GM18520 (cell line): ENCODE measurements at regions not wholly inside any gene's neighbourhood (a gene's known extent, or its start where the extent isn't known, plus 50 kb on each side); places are given as distances from the start of the nearest gene placed in this dataset.

Source experiments
- ATAC-seq: cut with Tn5 transposase; IDR thresholded peaks from one replicate; pipeline ENCODE4 v1.9.1; 2021; ENCODE audit not compliant: unreplicated experiment

GRCh38 chr5:113900141-113900540, 386.6 kb downstream of the YTHDC2 start:
- no peak for ATAC-seq

- ATAC-seq: no peak
Measured at GRCh38 chr5:113900816-113901215, 387.3 kb downstream of the YTHDC2 start.

GRCh38 chr5:113901718-113902117, 388.2 kb downstream of the YTHDC2 start:
- ATAC-seq: no peak

- no peak for ATAC-seq
Measured at GRCh38 chr5:113902917-113903660, 389.6 kb downstream of the YTHDC2 start.

- no peak for ATAC-seq
Measured at GRCh38 chr5:113909782-113910181, 396.3 kb downstream of the YTHDC2 start.

GRCh38 chr5:113917997-113918396, 404.5 kb downstream of the YTHDC2 start:
- ATAC-seq: no peak

- no peak for ATAC-seq
Measured at GRCh38 chr5:113922343-113922742, 408.8 kb downstream of the YTHDC2 start.

- no peak for ATAC-seq
Measured at GRCh38 chr5:113935453-113935852, 422.0 kb downstream of the YTHDC2 start.

GRCh38 chr5:113937301-113937700, 423.8 kb downstream of the YTHDC2 start:
- ATAC-seq: no peak

GRCh38 chr5:113939988-113940387, 421.9 kb upstream of the KCNN2 start:
- ATAC-seq: no peak

- ATAC-seq: no peak
Measured at GRCh38 chr5:113950186-113950585, 411.7 kb upstream of the KCNN2 start.

- ATAC-seq: no peak
Measured at GRCh38 chr5:113965225-113965624, 396.6 kb upstream of the KCNN2 start.

- ATAC-seq: no peak
Measured at GRCh38 chr5:113969901-113970300, 392.0 kb upstream of the KCNN2 start.

- no peak for ATAC-seq
Measured at GRCh38 chr5:113971454-113971853, 390.4 kb upstream of the KCNN2 start.

- ATAC-seq: no peak
Measured at GRCh38 chr5:113974976-113975375, 386.9 kb upstream of the KCNN2 start.

GRCh38 chr5:113984928-113985327, 376.9 kb upstream of the KCNN2 start:
- ATAC-seq: no peak

GRCh38 chr5:113985505-113985904, 376.4 kb upstream of the KCNN2 start:
- no peak for ATAC-seq

- ATAC-seq: no peak
Measured at GRCh38 chr5:113989278-113989912, 372.5 kb upstream of the KCNN2 start.

GRCh38 chr5:113989913-113990305, 372.0 kb upstream of the KCNN2 start:
- no peak for ATAC-seq

GRCh38 chr5:114001076-114001475, 360.8 kb upstream of the KCNN2 start:
- no peak for ATAC-seq

- no peak for ATAC-seq
Measured at GRCh38 chr5:114006582-114006981, 355.3 kb upstream of the KCNN2 start.

GRCh38 chr5:114007678-114008077, 354.2 kb upstream of the KCNN2 start:
- ATAC-seq: no peak

GRCh38 chr5:114010362-114010761, 351.5 kb upstream of the KCNN2 start:
- ATAC-seq: no peak
